Neural crest cell (in vitro differentiated cells): ENCODE measurements at regions not wholly inside any gene's neighbourhood (a gene's known extent, or its start where the extent isn't known, plus 50 kb on each side); places are given as distances from the start of the nearest gene placed in this dataset.
A peak's percentile ranks its signal among the peaks of the same experiment; 100 is the strongest.

Source experiments
- DNase-seq: peaks from one replicate; pipeline ENCODE4 v3.0.0; 2021; ENCODE audit warnings: low read depth, mixed read lengths, low spot score
- H3K27ac Mint-ChIP-seq: one replicate; pipeline ENCODE4 v1.8.0; 2021; ENCODE audit warnings: mild to moderate bottlenecking, mixed read lengths; ENCODE audit not compliant: unreplicated experiment
- H3K27me3 Mint-ChIP-seq: 2 replicates; pipeline ENCODE4 v1.8.0; 2021; ENCODE audit warnings: low read depth, mild to moderate bottlenecking, mixed read lengths
- H3K36me3 Mint-ChIP-seq: 2 replicates; pipeline ENCODE4 v1.8.0; 2021; ENCODE audit warnings: low read depth, mild to moderate bottlenecking, mixed read lengths
- H3K4me1 Mint-ChIP-seq: 2 replicates; pipeline ENCODE4 v1.8.0; 2021; ENCODE audit warnings: mixed read lengths
- H3K4me3 Mint-ChIP-seq: one replicate; pipeline ENCODE4 v1.8.0; 2021; ENCODE audit warnings: mild to moderate bottlenecking, mixed read lengths
- H3K9me3 Mint-ChIP-seq: 2 replicates; pipeline ENCODE4 v1.8.0; 2021; ENCODE audit warnings: mixed read lengths
- CTCF ChIP-seq: fragments of 200-600 bp; sonication (generic); conservative IDR thresholded peaks from 2 replicates; pipeline ENCODE4 v1.5.0; 2021; ENCODE audit warnings: antibody characterized with exemption, mild to moderate bottlenecking

GRCh38 chr1:59105548-59106507, 191.1 kb upstream of the FGGY start:
- Mint-ChIP-seq H3K4me1 (peaks cover 10% of the 10 kb centered on the region), H3K36me3 (no peaks in the 10 kb centered on the region), H3K4me3 (no peak overlapping the region), H3K9me3 (peaks cover 2% of the 10 kb centered on the region), H3K27me3 (no peaks in the 10 kb centered on the region), H3K27ac (peak overlapping the region; percentile 70)
- DNase-seq: no peak
- TF ChIP-seq CTCF: no peak

- Mint-ChIP-seq H3K36me3 (no peaks in the 10 kb centered on the region), H3K27ac (no peak overlapping the region), H3K4me3 (no peak overlapping the region), H3K27me3 (no peaks in the 10 kb centered on the region), H3K9me3 (no peaks in the 10 kb centered on the region), H3K4me1 (peaks cover 10% of the 10 kb centered on the region)
- TF ChIP-seq CTCF: no peak
- DNase-seq: no peak
Measured at GRCh38 chr1:59107516-59107915, 189.4 kb upstream of the FGGY start.

GRCh38 chr1:59107916-59108315, 189.0 kb upstream of the FGGY start:
- Mint-ChIP-seq H3K4me1 (peaks cover 10% of the 10 kb centered on the region), H3K9me3 (no peaks in the 10 kb centered on the region), H3K27ac (no peak overlapping the region), H3K27me3 (no peaks in the 10 kb centered on the region), H3K4me3 (no peak overlapping the region), H3K36me3 (no peaks in the 10 kb centered on the region)
- TF ChIP-seq CTCF: no peak
- no peak for DNase-seq

DNA sequence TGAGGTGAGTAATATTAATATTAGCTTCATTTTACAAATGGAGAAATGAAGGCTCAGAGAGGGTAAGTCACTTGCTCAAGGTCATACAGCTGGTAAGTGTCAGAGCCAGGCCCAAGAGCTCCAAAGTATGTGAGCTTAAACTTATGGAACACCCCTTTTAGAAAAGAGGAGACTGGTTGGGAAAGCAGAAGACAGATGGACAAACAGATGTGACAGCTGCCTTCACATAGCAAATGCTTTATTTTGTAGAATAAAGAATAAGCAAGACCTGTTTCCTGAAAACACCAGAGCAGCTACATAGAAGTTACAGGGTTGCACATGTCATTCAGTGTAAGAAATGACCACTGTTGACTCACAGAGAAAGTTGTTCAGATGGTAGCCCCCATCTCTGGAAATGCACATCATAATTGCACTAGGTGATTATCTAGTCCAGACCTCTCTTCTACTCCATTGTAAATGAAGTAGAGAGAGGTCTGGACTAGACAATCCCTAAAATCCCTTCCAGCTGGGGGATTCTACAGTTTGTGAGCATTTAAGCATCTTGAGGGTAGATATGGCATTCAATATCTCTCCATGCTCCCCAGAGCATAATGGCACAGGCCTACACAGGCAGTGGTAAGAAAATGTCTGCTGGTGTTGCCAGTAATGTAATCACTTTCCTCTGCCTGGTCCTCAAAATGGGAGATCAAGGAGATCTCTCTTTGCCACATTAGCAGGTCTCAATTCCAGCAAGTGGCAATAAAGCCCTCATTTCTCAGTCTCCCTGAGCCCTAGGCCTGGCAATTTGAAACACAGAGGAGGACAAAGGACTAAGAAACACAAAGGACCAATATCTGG, 188.2 kb upstream of the FGGY start:
- H3K36me3 Mint-ChIP-seq: no peaks in the 10 kb centered on the region
- no peak overlapping the region for H3K4me3 Mint-ChIP-seq
- no peak for TF ChIP-seq CTCF
- no peak overlapping the region for H3K27ac Mint-ChIP-seq
- no peaks in the 10 kb centered on the region for H3K9me3 Mint-ChIP-seq
- no peak for DNase-seq
- no peaks in the 10 kb centered on the region for H3K27me3 Mint-ChIP-seq
- H3K4me1 Mint-ChIP-seq: peaks cover 10% of the 10 kb centered on the region

DNA sequence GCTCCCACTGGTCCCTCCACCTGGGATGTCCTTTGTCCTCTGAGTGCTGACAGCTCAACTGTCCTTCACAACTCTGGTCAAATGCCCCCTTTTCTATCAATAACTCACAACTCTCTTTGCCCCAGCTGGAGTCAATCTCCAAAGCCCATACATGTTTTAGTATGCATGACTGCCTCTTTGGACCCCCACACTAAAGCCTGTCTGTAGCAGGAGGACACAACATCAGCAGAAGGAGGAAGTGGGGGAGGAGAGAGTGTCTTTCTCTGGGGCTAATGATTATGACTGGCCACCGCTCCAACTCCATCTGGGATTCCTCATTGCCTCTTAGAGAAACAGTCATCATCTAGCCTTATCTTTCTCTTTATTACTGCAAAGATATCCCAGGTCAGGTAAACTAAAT, 186.6 kb upstream of the FGGY start:
- Mint-ChIP-seq H3K27ac (no peak overlapping the region), H3K36me3 (no peaks in the 10 kb centered on the region), H3K4me1 (peaks cover 15% of the 10 kb centered on the region), H3K9me3 (no peaks in the 10 kb centered on the region), H3K27me3 (no peaks in the 10 kb centered on the region), H3K4me3 (no peak overlapping the region)
- TF ChIP-seq CTCF: no peak
- no peak for DNase-seq
